Omental fat pad (tissue), 3 donors: ENCODE measurements at regions not wholly inside any gene's neighbourhood (a gene's known extent, or its start where the extent isn't known, plus 50 kb on each side); places are given as distances from the start of the nearest gene placed in this dataset.

Experiments
- ATAC-seq: fragments of 150-250 bp; one replicate; pipeline ENCODE4 v1.9.1; 2016; ENCODE audit warnings: mild to moderate bottlenecking, moderate library complexity; ENCODE audit not compliant: low FRiP score
- DNase-seq: peaks from one replicate; pipeline ENCODE4 v3.0.0-alpha.2; 2019; ENCODE audit warnings: low spot score
- TF ChIP-seq, protein P1 (sequence below), 3 donors: fragments of 450-650 bp; IDR thresholded peaks; one replicate each; pipeline ENCODE4 v1.5.1; 2016 to 2017; ENCODE audit warnings: antibody characterized with exemption in 3 of 3, mild to moderate bottlenecking in 3 of 3, moderate library complexity in 2 of 3

DNA sequence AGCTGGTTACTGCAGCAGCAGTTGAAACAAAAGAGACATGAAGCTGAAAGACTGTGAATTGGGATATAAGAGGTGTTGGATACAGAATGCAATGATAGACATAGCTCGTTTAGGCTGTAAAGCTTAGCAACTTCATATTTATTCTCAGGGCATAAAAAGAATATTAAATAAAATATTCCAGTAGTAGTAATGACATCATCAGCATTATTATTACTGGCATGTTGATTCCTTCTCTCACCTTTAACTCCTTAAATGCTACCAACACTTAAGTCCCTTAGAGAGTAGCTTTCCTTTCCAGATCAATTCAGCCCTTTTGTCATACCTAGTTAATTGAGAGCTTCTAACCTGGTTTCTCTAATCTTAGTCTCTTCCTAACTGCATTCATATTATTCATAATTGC is 81.4 kb upstream of the STXBP5 start:
- DNase-seq (no peak), ATAC-seq (no peak)
- TF ChIP-seq, protein P1, sequence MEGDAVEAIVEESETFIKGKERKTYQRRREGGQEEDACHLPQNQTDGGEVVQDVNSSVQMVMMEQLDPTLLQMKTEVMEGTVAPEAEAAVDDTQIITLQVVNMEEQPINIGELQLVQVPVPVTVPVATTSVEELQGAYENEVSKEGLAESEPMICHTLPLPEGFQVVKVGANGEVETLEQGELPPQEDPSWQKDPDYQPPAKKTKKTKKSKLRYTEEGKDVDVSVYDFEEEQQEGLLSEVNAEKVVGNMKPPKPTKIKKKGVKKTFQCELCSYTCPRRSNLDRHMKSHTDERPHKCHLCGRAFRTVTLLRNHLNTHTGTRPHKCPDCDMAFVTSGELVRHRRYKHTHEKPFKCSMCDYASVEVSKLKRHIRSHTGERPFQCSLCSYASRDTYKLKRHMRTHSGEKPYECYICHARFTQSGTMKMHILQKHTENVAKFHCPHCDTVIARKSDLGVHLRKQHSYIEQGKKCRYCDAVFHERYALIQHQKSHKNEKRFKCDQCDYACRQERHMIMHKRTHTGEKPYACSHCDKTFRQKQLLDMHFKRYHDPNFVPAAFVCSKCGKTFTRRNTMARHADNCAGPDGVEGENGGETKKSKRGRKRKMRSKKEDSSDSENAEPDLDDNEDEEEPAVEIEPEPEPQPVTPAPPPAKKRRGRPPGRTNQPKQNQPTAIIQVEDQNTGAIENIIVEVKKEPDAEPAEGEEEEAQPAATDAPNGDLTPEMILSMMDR (IDR thresholded peaks at IDR 0.05), result no peak

DNA sequence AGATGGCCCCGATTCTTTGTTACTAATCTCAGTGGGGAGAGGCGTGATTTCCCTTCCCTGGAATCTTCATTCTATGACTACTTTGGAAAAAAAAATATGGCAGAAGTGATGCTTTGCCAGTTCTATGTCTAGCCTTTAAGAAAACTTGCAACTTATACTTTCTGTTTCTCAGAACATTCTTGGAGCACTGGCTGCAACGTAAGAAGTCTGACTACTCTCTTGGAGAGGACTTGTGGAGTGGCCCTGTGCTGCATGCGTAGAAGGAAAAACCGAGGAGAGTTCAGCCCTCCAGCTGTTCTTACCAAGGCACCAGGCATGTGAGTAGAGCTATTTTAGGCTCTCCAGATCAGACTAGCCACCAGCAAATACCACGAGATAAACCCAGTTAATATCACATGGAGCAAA is 77.6 kb upstream of the STXBP5 start:
- ATAC-seq, result no peak

DNA sequence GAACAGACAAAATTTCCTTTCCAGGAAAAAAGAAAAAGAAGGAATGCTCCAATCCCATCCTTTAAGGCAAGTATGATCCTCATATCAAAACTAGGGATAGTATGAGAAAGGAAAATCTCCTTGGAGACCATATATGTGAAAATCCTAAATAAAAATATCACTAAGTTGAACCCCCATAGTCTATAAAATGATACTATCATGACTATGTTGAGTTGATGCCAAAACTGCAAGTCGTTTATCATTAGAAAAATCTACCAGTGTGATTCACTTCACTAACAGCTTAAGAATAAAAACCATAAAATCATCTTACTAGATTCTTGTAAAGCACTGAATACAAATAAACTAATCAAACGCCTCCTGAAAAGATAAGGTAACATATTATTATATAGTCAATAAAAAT is 76.6 kb upstream of the STXBP5 start:
- no peak for DNase-seq
- ATAC-seq, result no peak
- TF ChIP-seq, protein P1 (IDR thresholded peaks at IDR 0.05), result no peak

More for the DNA sequence above, 77.6 kb upstream of the STXBP5 start:
- DNase-seq, result no peak
- TF ChIP-seq, protein P1 (IDR thresholded peaks at IDR 0.05), result no peak

DNA sequence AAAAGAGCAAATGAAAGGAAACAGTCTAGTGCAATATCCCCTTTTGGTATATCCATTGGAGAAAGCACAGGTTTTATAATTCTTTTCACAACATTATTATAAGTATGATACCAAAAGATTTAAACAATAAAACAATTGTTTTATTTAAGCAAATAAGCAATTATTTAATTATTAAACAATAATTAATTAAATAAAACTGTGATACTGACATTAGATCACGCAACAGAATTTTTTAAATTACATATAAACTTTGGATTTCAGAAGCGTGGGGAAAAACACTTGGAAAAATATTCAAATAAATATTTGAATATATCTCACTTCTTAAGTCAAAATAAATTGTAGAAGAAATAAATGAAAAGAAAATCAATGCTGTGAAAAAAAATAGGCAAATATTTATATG is 76.2 kb upstream of the STXBP5 start:
- DNase-seq (no peak), ATAC-seq (no peak)
- TF ChIP-seq, protein P1 (IDR thresholded peaks at IDR 0.05), result no peak

DNA sequence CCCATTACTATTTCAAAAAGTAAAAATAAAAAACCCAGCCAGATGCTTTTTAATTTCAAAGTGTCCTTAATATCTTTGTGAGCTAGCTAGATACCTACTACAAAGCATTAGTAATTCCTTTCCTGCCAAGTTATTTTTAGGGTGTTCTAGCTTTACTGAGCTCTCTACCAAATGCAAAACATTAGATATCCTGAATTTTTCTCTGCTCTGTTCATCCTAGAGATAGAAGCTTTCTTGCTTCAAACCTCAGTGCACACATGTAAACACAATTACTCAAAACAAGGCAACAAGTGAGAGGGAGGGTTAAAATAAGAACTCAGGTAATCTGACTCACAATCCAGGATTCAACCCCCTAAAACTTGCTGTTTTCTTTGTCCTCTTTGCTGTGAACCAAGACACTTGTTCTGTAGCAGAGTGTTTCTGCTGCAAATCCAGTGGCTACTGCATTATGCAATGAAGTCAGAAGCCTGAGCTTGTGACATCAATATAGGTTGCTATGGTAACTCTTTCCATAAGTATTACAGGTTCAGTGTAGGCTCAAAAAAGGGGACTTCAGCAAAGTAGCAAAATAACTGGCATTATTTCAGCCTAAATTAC is 72.6 kb upstream of the STXBP5 start:
- TF ChIP-seq, protein P1 (IDR thresholded peaks at IDR 0.05), result no peak
- ATAC-seq (no peak), DNase-seq (no peak)

DNA sequence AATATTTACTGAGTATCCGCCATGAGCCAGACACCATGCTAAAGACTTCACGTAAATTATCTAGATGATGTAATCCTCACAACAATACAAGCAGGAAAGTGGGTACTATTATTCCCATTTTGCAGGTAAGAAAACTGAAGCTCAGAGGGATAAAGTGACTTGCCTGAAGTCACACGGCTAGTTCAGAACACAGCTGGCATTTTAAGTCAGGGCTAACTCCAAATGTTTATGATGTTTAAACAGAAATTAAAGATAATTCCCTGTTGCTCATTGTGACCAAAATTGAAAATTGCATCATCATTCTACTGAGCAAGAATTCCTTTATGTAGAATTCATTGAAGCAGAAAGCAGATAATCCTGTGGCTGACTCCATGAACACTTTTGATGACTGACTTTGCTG is 71.3 kb upstream of the STXBP5 start:
- TF ChIP-seq, protein P1 (IDR thresholded peaks at IDR 0.05), result no peak

DNA sequence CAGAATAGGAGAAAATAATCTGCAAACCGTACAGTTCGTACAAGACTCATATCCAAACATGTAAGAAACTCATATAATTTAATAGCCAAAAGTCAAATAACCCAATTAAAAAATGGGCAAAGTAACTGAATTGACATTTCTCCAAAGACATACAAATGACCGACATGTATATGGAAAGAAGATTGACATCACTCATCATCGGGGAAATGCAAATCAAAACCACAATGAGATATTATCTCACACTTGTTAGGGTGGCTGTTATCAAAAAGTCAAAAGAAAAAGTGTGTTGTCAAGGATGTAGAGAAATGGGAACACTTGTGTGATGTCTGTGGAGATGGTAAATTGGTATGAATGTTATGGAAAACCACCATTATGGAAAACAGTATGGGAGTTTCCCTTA is 70.5 kb upstream of the STXBP5 start:
- TF ChIP-seq, protein P1 (IDR thresholded peaks at IDR 0.05), result no peak
- ATAC-seq, result no peak
- no peak for DNase-seq

More for the DNA sequence above, 71.3 kb upstream of the STXBP5 start:
- ATAC-seq, result no peak
- DNase-seq, result no peak
